ENCODE measurements at regions not wholly inside any gene's neighbourhood (a gene's known extent, or its start where the extent isn't known, plus 50 kb on each side); places are given as distances from the start of the nearest gene placed in this dataset.
"Not testable (repeated sequence)": the region's sequence is repeated elsewhere in the genome, so short reads cannot be mapped to it uniquely, and the experiment has no call there.

GRCh38 chr7:106562711-106563366, 98.1 kb downstream of the CCDC71L start:
- DNase-seq (ENCODE audit: low spot score), result no peak

GRCh38 chr7:106561666-106562411, 99.1 kb downstream of the CCDC71L start:
- no peak for DNase-seq (ENCODE audit: low spot score)

GRCh38 chr7:106561151-106561550, 99.8 kb downstream of the CCDC71L start:
- DNase-seq (ENCODE audit: low spot score), result no peak

- DNase-seq (ENCODE audit: low spot score), result no peak
Measured at GRCh38 chr7:106560482-106560881, 100.5 kb downstream of the CCDC71L start.

GRCh38 chr7:106556244-106556643, 104.7 kb downstream of the CCDC71L start:
- not testable (repeated sequence) for DNase-seq (ENCODE audit: low spot score)

- DNase-seq (ENCODE audit: low spot score), result not testable (repeated sequence)
Measured at GRCh38 chr7:106554623-106555022, 106.3 kb downstream of the CCDC71L start.

GRCh38 chr7:106553446-106553836, 107.5 kb downstream of the CCDC71L start:
- DNase-seq (ENCODE audit: low spot score), result no peak

- DNase-seq (ENCODE audit: low spot score), result no peak
Measured at GRCh38 chr7:106552645-106553445, 108.1 kb downstream of the CCDC71L start.

GRCh38 chr7:106551936-106552335, 109.0 kb downstream of the CCDC71L start:
- DNase-seq (ENCODE audit: low spot score), result no peak

- DNase-seq (ENCODE audit: low spot score), result no peak
Measured at GRCh38 chr7:106548491-106548890, 112.5 kb downstream of the CCDC71L start.

- DNase-seq (ENCODE audit: low spot score), result no peak
Measured at GRCh38 chr7:106545275-106545674, 115.7 kb downstream of the CCDC71L start.

GRCh38 chr7:106543221-106543757, 117.7 kb downstream of the CCDC71L start:
- no peak for DNase-seq (ENCODE audit: low spot score)

- peak; percentile 44 for DNase-seq (ENCODE audit: low spot score)
Measured at GRCh38 chr7:106542550-106543220, 118.3 kb downstream of the CCDC71L start.

GRCh38 chr7:106538638-106539037, 122.3 kb downstream of the CCDC71L start:
- DNase-seq (ENCODE audit: low spot score), result no peak

- no peak for DNase-seq (ENCODE audit: low spot score)
Measured at GRCh38 chr7:106537119-106537518, 123.8 kb downstream of the CCDC71L start.

- DNase-seq (ENCODE audit: low spot score), result no peak
Measured at GRCh38 chr7:106536079-106536478, 124.9 kb downstream of the CCDC71L start.

- DNase-seq (ENCODE audit: low spot score), result no peak
Measured at GRCh38 chr7:106535234-106535932, 125.6 kb downstream of the CCDC71L start.

- DNase-seq (ENCODE audit: low spot score), result no peak
Measured at GRCh38 chr7:106534271-106534846, 126.6 kb downstream of the CCDC71L start.

- DNase-seq (ENCODE audit: low spot score), result not testable (repeated sequence)
Measured at GRCh38 chr7:106530183-106530582, 130.8 kb downstream of the CCDC71L start.

GRCh38 chr7:106526617-106527016, 134.3 kb downstream of the CCDC71L start:
- not testable (repeated sequence) for DNase-seq (ENCODE audit: low spot score)

- DNase-seq (ENCODE audit: low spot score), result no peak
Measured at GRCh38 chr7:106524690-106525059, 136.3 kb downstream of the CCDC71L start.

Data from HuH-7 (cell line).